Body of pancreas (tissue), 4 donors: ENCODE measurements at regions not wholly inside any gene's neighbourhood (a gene's known extent, or its start where the extent isn't known, plus 50 kb on each side); places are given as distances from the start of the nearest gene placed in this dataset.

Source experiments
- CTCF ChIP-seq, 7 experiments: fragments of 450-650 bp in 4 of 7; fragments of 200-600 bp in 3 of 7; sonication (generic) in 3 of 7; IDR thresholded peaks; one replicate each; pipeline ENCODE4 v1.5.1; 2016 to 2019; ENCODE audit warnings: antibody characterized with exemption in 7 of 7
- POLR2A ChIP-seq, 3 donors: fragments of 450-650 bp; IDR thresholded peaks; one replicate each; pipeline ENCODE4 v1.6.1; 2016; ENCODE audit warnings: antibody characterized with exemption in 3 of 3, mild to moderate bottlenecking in 2 of 3

- TF ChIP-seq CTCF (IDR thresholded peaks at IDR 0.05) (no peak), POLR2A (IDR thresholded peaks at IDR 0.05) (no peak)
These were observed 546.0 kb upstream of the RGMB start for GRCh38 chr5:98227489-98227888.
